Endothelial cell of umbilical vein (primary cell): ENCODE measurements at regions not wholly inside any gene's neighbourhood (a gene's known extent, or its start where the extent isn't known, plus 50 kb on each side); places are given as distances from the start of the nearest gene placed in this dataset.

ENCODE experiments used
- CTCF ChIP-seq, 2 donors: IDR thresholded peaks; 1 replicate in 1 of 2; 2 replicates in 1 of 2; pipeline ENCODE4 v1.5.1; 2011; ENCODE audit warnings: low read length in 2 of 2, mild to moderate bottlenecking in 2 of 2, moderate library complexity in 2 of 2, control low read depth in 1 of 2, inconsistent platforms in 1 of 2, low read depth in 1 of 2; ENCODE audit not compliant: insufficient read depth in 1 of 2; ENCODE audit errors: extremely low read depth in 1 of 2
- EZH2 ChIP-seq: IDR thresholded peaks from 2 replicates; pipeline ENCODE4 v1.6.1; 2012; ENCODE audit warnings: borderline replicate concordance, low read depth, mild to moderate bottlenecking, moderate library complexity, low read length, inconsistent platforms; ENCODE audit not compliant: severe bottlenecking
- MAX ChIP-seq: IDR thresholded peaks from 2 replicates; pipeline ENCODE4 v1.6.1; 2011; ENCODE audit not compliant: insufficient read depth, insufficient read length
- POLR2A ChIP-seq: IDR thresholded peaks from 2 replicates; pipeline ENCODE4 v1.6.1; 2012; ENCODE audit warnings: low read depth, mild to moderate bottlenecking, control low read depth, low read length

GRCh38 chrX:124592744-124593143 lies 246.4 kb downstream of the SH2D1A start:
- TF ChIP-seq EZH2 (no peak), CTCF (IDR thresholded peaks at IDR 0.05; ENCODE audit: extremely low read depth in 1 of 2, insufficient read depth in 1 of 2, low read depth in 1 of 2, low read length in 2 of 2) (no peak), MAX (no peak), POLR2A (no peak)
